ENCODE measurements at regions not wholly inside any gene's neighbourhood (a gene's known extent, or its start where the extent isn't known, plus 50 kb on each side); places are given as distances from the start of the nearest gene placed in this dataset.

DNA sequence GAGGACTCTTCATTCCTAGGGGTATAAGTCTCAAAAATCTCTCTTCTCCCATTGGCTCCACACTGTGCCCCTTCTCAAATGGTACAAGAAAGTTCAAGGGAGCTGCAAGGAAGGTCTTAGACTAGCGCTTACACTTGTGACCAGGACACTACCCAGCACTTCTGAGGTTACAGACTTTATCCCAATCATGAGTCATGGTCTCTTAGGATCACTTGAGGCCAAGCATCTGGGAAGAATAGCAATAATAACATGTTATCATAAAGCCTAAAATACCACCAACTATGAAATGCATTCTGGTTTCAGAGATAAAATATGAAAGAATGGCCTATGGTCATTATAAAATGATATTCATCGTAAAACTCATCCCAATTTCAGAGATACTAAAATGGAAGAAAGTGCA lies 309.9 kb upstream of the PKDCC start:
- no peak overlapping the region for H3K27ac ChIP-seq
- TF ChIP-seq CTCF (conservative IDR thresholded peaks at IDR 0.05) = no peak
- no peak for TF ChIP-seq ZFX (IDR thresholded peaks at IDR 0.05)

- TF ChIP-seq ZFX (IDR thresholded peaks at IDR 0.05) (no peak), CTCF (conservative IDR thresholded peaks at IDR 0.05) (no peak)
- H3K27ac ChIP-seq = no peak overlapping the region
These were observed 305.7 kb upstream of the PKDCC start for GRCh38 chr2:41741951-41742595.

DNA sequence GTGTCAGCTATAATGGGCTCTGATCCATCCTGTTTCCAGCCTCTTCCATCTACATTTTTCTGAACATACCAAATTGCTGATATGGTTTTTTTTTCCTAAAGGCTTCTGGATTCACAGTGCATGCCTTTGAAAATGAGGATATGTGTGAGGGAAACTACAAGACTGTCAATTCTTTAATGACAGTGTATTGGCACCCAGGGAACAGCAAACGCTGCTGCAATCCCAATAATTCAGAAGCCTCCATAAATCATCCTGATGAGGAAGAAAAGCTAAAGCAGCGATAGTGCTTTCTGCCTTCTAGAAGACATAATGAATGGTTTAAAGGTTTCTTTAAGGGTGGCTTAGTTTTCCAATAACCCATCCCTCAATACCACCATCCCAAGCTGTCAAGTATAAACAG lies 304.5 kb upstream of the PKDCC start:
- H3K27ac ChIP-seq = no peak overlapping the region
- TF ChIP-seq ZFX (IDR thresholded peaks at IDR 0.05) (no peak), CTCF (conservative IDR thresholded peaks at IDR 0.05) (no peak)

DNA sequence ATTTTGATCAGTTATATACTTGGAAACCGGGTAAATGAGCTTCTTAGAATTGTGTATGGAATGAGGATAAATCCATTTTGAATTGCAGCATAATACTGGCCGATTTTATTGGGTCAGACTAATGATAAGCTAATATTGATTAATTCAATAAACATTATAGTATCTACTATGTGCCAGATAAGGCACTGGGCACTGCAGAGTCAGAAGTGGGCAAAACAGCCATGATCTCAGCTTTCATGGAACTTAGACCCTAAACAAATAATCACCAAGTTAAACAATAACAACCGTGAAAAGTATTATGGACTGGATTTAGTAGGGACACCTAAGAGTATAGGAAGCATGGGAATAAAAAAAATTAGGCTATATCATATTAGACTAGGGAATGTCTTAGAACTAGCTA lies 297.0 kb upstream of the PKDCC start:
- no peak overlapping the region for H3K27ac ChIP-seq
- no peak for TF ChIP-seq ZFX (IDR thresholded peaks at IDR 0.05)

- TF ChIP-seq ZFX (IDR thresholded peaks at IDR 0.05) (no peak), CTCF (conservative IDR thresholded peaks at IDR 0.05) (no peak)
- no peak overlapping the region for H3K27ac ChIP-seq
These were observed 287.9 kb upstream of the PKDCC start for GRCh38 chr2:41759880-41760279.

- TF ChIP-seq CTCF (conservative IDR thresholded peaks at IDR 0.05) (no peak), ZFX (IDR thresholded peaks at IDR 0.05) (no peak)
- no peak overlapping the region for H3K27ac ChIP-seq
These were observed 284.7 kb upstream of the PKDCC start for GRCh38 chr2:41763141-41763540.

- no peak overlapping the region for H3K27ac ChIP-seq
- no peak for TF ChIP-seq ZFX (IDR thresholded peaks at IDR 0.05)
- TF ChIP-seq CTCF (conservative IDR thresholded peaks at IDR 0.05) = no peak
These were observed 283.7 kb upstream of the PKDCC start for GRCh38 chr2:41764131-41764530.

DNA sequence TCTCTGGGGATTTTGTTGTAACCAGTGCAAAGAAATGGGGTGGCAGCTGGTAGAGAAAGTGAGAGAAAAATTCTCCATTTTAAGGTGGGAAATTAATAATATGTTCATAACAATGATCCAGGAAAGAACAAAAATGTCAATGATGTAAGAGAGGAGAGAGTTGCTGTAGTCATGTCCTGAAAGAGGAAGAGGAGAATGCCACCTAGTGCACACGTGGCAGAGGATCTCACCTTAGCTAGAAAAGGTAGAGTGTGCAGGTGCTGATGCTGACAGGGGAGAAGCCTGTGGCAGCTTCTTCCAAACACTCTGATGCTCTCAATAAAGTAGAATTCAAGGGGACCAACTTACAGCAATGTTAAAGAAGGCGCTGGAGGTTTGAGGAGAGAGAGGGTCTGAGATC lies 282.9 kb upstream of the PKDCC start:
- H3K27ac ChIP-seq = no peak overlapping the region
- no peak for TF ChIP-seq ZFX (IDR thresholded peaks at IDR 0.05)
- TF ChIP-seq CTCF (conservative IDR thresholded peaks at IDR 0.05) = no peak
